Choroid plexus epithelial cell (primary cell): ENCODE measurements at regions not wholly inside any gene's neighbourhood (a gene's known extent, or its start where the extent isn't known, plus 50 kb on each side); places are given as distances from the start of the nearest gene placed in this dataset.

Source experiments
- DNase-seq: peaks from one replicate; pipeline ENCODE4 v3.0.0-alpha.2; 2010; ENCODE audit warnings: low read depth
- H3K4me3 ChIP-seq: 2 replicates; pipeline ENCODE4 v1.5.1; 2011; ENCODE audit warnings: low read depth, mild to moderate bottlenecking, control low read depth, low read length, moderate library complexity
- CTCF ChIP-seq: conservative IDR thresholded peaks from 2 replicates; pipeline ENCODE4 v1.5.1; 2011; ENCODE audit warnings: low read depth, mild to moderate bottlenecking, control low read depth, inconsistent platforms, low read length, moderate library complexity

GRCh38 chr3:189025866-189026265 lies 145.9 kb upstream of the TPRG1 start:
- H3K4me3 ChIP-seq, result no peak overlapping the region
- no peak for DNase-seq
- TF ChIP-seq CTCF, result no peak

GRCh38 chr3:189027626-189028155 lies 144.1 kb upstream of the TPRG1 start:
- no peak for TF ChIP-seq CTCF
- DNase-seq, result no peak

GRCh38 chr3:189038773-189039745 lies 132.7 kb upstream of the TPRG1 start:
- H3K4me3 ChIP-seq, result no peak overlapping the region
- TF ChIP-seq CTCF, result no peak
- DNase-seq, result no peak

More at GRCh38 chr3:189027626-189028155, 144.1 kb upstream of the TPRG1 start:
- no peak overlapping the region for H3K4me3 ChIP-seq

GRCh38 chr3:189040656-189041335 lies 131.0 kb upstream of the TPRG1 start:
- TF ChIP-seq CTCF, result no peak
- no peak overlapping the region for H3K4me3 ChIP-seq
- DNase-seq, result no peak

- TF ChIP-seq CTCF, result peak; percentile 74
- peak; percentile 75 for DNase-seq
- H3K4me3 ChIP-seq, result no peak overlapping the region
These were observed 130.2 kb upstream of the TPRG1 start for GRCh38 chr3:189041482-189042090.

GRCh38 chr3:189042832-189043231 lies 128.9 kb upstream of the TPRG1 start:
- H3K4me3 ChIP-seq, result no peak overlapping the region
- no peak for TF ChIP-seq CTCF
- no peak for DNase-seq
